ENCODE measurements at regions not wholly inside any gene's neighbourhood (a gene's known extent, or its start where the extent isn't known, plus 50 kb on each side); places are given as distances from the start of the nearest gene placed in this dataset.

- H2AFZ ChIP-seq (ENCODE audit: low read depth, low read length), result no peak overlapping the region
- Mint-ChIP-seq H3K36me3 (ENCODE audit: low read depth, unreplicated experiment) (no peaks in the 10 kb centered on the region), H3K27me3 (ENCODE audit: low read depth, unreplicated experiment) (no peaks in the 10 kb centered on the region), H3K4me1 (ENCODE audit: low read depth, unreplicated experiment) (no peaks in the 10 kb centered on the region), H3K9me3 (ENCODE audit: unreplicated experiment) (no peaks in the 10 kb centered on the region), H3K27ac (ENCODE audit: unreplicated experiment) (no peak overlapping the region), H3K4me3 (ENCODE audit: unreplicated experiment) (no peak overlapping the region)
- H3K4me1 ChIP-seq (ENCODE audit: insufficient read depth, low read length), result no peaks in the 10 kb centered on the region
- H3K4me2 ChIP-seq (ENCODE audit: low read length), result no peak overlapping the region
- H3K4me3 ChIP-seq (ENCODE audit: insufficient read depth, low read depth, low read length), result no peak overlapping the region
- no peaks in the 10 kb centered on the region for H3K36me3 ChIP-seq (ENCODE audit: insufficient read depth, low read length)
- H3K27ac ChIP-seq (ENCODE audit: low read depth, low read length), result no peak overlapping the region
- no peak overlapping the region for H3K9ac ChIP-seq (ENCODE audit: low read length)
- no peaks in the 10 kb centered on the region for H4K20me1 ChIP-seq (ENCODE audit: insufficient read depth, low read length)
- H3K27me3 ChIP-seq (ENCODE audit: insufficient read depth, low read length), result no peaks in the 10 kb centered on the region
- no peaks in the 10 kb centered on the region for H3K79me2 ChIP-seq (ENCODE audit: insufficient read depth, low read length)
- DNase-seq (ENCODE audit: low read depth), result no peak
- H3K9me3 ChIP-seq (ENCODE audit: insufficient read depth, low read depth, low read length), result no peaks in the 10 kb centered on the region
- no peak for TF ChIP-seq EZH2 (IDR thresholded peaks at IDR 0.05; ENCODE audit: insufficient read depth, low read length)
- TF ChIP-seq, protein P1, sequence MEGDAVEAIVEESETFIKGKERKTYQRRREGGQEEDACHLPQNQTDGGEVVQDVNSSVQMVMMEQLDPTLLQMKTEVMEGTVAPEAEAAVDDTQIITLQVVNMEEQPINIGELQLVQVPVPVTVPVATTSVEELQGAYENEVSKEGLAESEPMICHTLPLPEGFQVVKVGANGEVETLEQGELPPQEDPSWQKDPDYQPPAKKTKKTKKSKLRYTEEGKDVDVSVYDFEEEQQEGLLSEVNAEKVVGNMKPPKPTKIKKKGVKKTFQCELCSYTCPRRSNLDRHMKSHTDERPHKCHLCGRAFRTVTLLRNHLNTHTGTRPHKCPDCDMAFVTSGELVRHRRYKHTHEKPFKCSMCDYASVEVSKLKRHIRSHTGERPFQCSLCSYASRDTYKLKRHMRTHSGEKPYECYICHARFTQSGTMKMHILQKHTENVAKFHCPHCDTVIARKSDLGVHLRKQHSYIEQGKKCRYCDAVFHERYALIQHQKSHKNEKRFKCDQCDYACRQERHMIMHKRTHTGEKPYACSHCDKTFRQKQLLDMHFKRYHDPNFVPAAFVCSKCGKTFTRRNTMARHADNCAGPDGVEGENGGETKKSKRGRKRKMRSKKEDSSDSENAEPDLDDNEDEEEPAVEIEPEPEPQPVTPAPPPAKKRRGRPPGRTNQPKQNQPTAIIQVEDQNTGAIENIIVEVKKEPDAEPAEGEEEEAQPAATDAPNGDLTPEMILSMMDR (IDR thresholded peaks at IDR 0.05; ENCODE audit: insufficient read depth, low read depth, low read length), result no peak
- no peak for FAIRE-seq
Measured at GRCh38 chr11:104783241-104783640, 115.0 kb downstream of the CASP12 start.

DNA sequence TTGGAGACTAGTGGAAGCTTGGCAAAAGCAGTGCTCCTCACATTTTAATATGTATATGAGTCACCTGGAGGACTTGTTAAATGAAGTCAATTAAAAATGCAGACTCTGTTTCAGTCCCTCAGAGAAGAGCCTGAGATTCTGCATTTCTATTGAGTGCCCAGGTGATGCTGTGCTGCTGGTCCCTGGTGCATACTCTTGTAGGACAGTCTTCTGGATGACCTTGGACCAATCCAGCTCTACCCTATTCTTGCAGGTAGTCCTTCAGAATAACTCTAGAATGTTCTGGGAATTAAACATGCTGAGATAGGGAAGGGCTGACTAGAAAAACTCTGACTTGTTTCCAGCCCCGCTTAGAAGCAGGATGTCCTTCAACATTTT lies 115.9 kb downstream of the CASP12 start:
- no peaks in the 10 kb centered on the region for H3K4me1 ChIP-seq (ENCODE audit: insufficient read depth, low read length)
- H3K27ac ChIP-seq (ENCODE audit: low read depth, low read length), result no peak overlapping the region
- Mint-ChIP-seq H3K4me1 (ENCODE audit: low read depth, unreplicated experiment) (no peaks in the 10 kb centered on the region), H3K36me3 (ENCODE audit: low read depth, unreplicated experiment) (no peaks in the 10 kb centered on the region), H3K4me3 (ENCODE audit: unreplicated experiment) (no peak overlapping the region), H3K27ac (ENCODE audit: unreplicated experiment) (no peak overlapping the region), H3K9me3 (ENCODE audit: unreplicated experiment) (peaks cover under 1% of the 10 kb centered on the region), H3K27me3 (ENCODE audit: low read depth, unreplicated experiment) (no peaks in the 10 kb centered on the region)
- H2AFZ ChIP-seq (ENCODE audit: low read depth, low read length), result no peak overlapping the region
- no peaks in the 10 kb centered on the region for H3K27me3 ChIP-seq (ENCODE audit: insufficient read depth, low read length)
- DNase-seq (ENCODE audit: low read depth) (no peak), FAIRE-seq (no peak)
- TF ChIP-seq, protein P1 (IDR thresholded peaks at IDR 0.05; ENCODE audit: insufficient read depth, low read depth, low read length), result no peak
- TF ChIP-seq EZH2 (IDR thresholded peaks at IDR 0.05; ENCODE audit: insufficient read depth, low read length), result no peak
- H3K9ac ChIP-seq (ENCODE audit: low read length), result no peak overlapping the region
- no peaks in the 10 kb centered on the region for H4K20me1 ChIP-seq (ENCODE audit: insufficient read depth, low read length)
- H3K4me3 ChIP-seq (ENCODE audit: insufficient read depth, low read depth, low read length), result no peak overlapping the region
- H3K4me2 ChIP-seq (ENCODE audit: low read length), result no peak overlapping the region
- no peaks in the 10 kb centered on the region for H3K36me3 ChIP-seq (ENCODE audit: insufficient read depth, low read length)
- H3K79me2 ChIP-seq (ENCODE audit: insufficient read depth, low read length), result no peaks in the 10 kb centered on the region
- no peaks in the 10 kb centered on the region for H3K9me3 ChIP-seq (ENCODE audit: insufficient read depth, low read depth, low read length)

DNA sequence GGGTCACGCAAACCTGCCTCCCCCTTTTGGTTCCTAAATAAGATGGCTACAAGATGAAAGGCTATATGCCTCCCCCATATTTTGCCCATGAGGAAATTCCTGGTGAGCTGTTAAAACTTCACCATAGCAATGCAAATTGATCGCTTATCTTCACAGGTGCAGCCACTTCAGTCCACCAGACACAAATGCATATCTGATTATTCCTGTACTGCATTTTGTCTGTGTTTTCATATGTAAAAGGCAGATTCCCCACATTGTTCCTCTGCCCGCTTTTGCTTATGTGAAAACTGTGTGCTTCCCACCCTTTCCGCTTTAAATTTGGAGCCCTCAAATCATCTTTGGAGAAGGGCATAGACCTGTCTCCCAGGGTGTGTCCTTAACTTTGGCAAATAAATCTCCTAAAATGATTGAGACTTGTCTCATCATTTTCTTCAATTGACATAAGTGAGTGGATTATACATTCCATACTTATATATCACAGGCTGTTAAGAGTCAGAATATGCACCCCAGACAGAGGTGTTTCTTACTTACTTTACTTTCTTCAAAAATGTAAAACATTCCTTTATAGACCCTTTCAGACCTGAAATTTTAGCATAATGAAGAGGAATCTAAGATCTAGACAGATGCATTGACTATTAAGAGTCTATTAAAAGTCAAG lies 116.4 kb downstream of the CASP12 start:
- no peak overlapping the region for H3K9ac ChIP-seq (ENCODE audit: low read length)
- DNase-seq (ENCODE audit: low read depth) (no peak), FAIRE-seq (no peak)
- TF ChIP-seq, protein P1 (IDR thresholded peaks at IDR 0.05; ENCODE audit: insufficient read depth, low read depth, low read length), result no peak
- no peak for TF ChIP-seq EZH2 (IDR thresholded peaks at IDR 0.05; ENCODE audit: insufficient read depth, low read length)
- no peak overlapping the region for H3K4me3 Mint-ChIP-seq (ENCODE audit: unreplicated experiment)
- no peak overlapping the region for H3K4me2 ChIP-seq (ENCODE audit: low read length)
- H4K20me1 ChIP-seq (ENCODE audit: insufficient read depth, low read length), result no peaks in the 10 kb centered on the region
- H3K9me3 ChIP-seq (ENCODE audit: insufficient read depth, low read depth, low read length), result no peaks in the 10 kb centered on the region
- H3K9me3 Mint-ChIP-seq (ENCODE audit: unreplicated experiment), result peaks cover 3% of the 10 kb centered on the region
- no peaks in the 10 kb centered on the region for H3K27me3 Mint-ChIP-seq (ENCODE audit: low read depth, unreplicated experiment)
- H3K27ac ChIP-seq (ENCODE audit: low read depth, low read length), result no peak overlapping the region
- no peak overlapping the region for H3K4me3 ChIP-seq (ENCODE audit: insufficient read depth, low read depth, low read length)
- H2AFZ ChIP-seq (ENCODE audit: low read depth, low read length), result no peak overlapping the region
- no peak overlapping the region for H3K27ac Mint-ChIP-seq (ENCODE audit: unreplicated experiment)
- no peaks in the 10 kb centered on the region for H3K4me1 ChIP-seq (ENCODE audit: insufficient read depth, low read length)
- H3K27me3 ChIP-seq (ENCODE audit: insufficient read depth, low read length), result no peaks in the 10 kb centered on the region
- H3K79me2 ChIP-seq (ENCODE audit: insufficient read depth, low read length), result no peaks in the 10 kb centered on the region
- H3K36me3 ChIP-seq (ENCODE audit: insufficient read depth, low read length), result no peaks in the 10 kb centered on the region
- H3K36me3 Mint-ChIP-seq (ENCODE audit: low read depth, unreplicated experiment), result no peaks in the 10 kb centered on the region
- H3K4me1 Mint-ChIP-seq (ENCODE audit: low read depth, unreplicated experiment), result no peaks in the 10 kb centered on the region
